SKM-1 (cell line): ENCODE measurements at regions not wholly inside any gene's neighbourhood (a gene's known extent, or its start where the extent isn't known, plus 50 kb on each side); places are given as distances from the start of the nearest gene placed in this dataset.
A peak's percentile ranks its signal among the peaks of the same experiment; 100 is the strongest.

Source experiments
- DNase-seq: peaks from one replicate; lab custom pipeline; 2025; ENCODE audit not compliant: unreplicated experiment; lab: John Stamatoyannopoulos, UW

DNA sequence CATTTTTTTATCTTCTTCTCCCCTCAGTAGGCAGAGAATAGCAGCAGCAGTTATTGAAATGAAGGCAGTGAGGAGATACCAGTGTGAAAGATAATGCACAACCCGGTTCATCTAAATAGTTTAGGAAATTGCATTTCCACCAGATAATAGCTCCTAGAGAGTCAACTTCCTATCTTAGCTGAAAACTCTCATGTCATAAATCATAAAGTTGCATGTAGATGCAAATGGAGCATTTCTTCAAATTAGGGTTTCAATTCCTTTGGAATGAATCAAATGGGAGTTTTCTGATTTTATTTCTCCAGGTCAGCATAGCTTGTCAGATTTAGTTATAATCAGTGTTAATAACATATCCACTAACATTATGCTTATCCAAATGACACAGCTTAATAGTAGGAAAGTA is 335.3 kb downstream of the CNTNAP4 start:
- no peak for DNase-seq

GRCh38 chr16:76614269-76614668 is 337.1 kb downstream of the CNTNAP4 start:
- no peak for DNase-seq

- DNase-seq, result no peak
These were observed 345.7 kb downstream of the CNTNAP4 start for GRCh38 chr16:76622876-76623275.

DNA sequence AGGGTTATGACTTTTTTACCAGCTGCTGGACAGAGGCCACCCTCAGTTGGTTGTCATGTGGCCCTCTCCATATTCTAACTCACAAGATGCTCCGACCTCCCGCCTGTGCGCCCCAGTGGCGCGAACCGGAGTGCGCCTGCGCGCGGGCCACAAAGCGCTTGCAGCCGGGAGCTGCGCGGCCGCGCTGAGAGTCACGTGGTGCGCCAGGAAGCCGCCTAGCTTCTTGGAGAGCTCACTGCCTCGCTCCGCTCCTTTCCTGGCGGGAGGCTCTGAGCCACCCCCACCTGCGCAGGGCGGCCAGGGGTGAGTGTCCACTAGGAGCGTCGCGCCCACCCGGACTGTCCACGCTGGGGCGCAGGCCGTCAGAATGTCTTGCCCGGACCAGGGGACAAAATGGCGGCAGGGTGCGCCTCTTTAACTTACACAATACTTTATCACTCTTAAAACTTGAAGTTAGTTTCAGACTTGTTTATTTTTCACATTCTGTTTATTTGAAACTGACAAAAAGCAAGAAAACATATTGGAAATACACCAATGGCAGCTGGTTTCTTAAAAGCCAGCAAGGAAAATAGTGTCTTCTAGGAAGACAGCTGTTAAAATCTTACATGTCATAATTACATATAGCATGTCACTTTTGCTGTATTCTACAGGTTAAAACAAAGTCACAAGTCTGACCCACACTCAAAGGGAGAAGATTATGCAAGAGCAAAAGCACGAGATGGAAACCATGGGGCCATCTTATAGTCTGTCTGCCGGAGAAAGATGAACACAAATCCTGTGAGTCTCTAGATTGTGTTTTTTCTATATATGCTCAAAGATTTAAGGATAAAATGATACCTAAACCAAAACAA is 357.9 kb downstream of the CNTNAP4 start:
- DNase-seq, result no peak

DNA sequence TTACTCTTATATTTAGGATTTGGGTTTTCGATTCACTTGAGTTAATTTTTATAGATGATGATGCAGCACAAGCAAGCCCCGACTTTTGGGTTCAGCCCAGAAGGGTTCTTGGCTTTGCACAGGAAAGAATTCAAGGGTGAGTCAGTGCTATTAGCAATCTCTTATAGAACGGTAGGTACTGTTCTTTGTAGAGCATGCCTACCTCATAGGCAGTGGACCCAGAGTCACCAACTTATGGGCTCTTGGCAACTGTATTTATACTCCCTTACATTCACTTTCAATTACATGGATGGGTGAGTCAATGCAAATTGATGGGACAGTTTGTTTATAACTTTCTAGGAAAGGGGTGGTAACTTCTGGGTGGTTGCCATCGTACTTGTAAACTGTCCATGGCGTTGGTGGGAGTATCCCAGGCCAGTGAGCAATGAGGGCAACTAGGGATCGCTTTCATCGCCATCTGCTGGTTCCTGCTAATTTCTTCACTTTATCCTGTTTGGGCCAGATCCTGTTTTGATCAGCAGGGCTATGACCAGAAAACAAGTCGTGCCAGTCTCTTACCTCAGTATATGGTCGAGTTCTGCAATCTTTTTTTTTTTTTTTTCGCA is 362.6 kb downstream of the CNTNAP4 start:
- no peak for DNase-seq

DNA sequence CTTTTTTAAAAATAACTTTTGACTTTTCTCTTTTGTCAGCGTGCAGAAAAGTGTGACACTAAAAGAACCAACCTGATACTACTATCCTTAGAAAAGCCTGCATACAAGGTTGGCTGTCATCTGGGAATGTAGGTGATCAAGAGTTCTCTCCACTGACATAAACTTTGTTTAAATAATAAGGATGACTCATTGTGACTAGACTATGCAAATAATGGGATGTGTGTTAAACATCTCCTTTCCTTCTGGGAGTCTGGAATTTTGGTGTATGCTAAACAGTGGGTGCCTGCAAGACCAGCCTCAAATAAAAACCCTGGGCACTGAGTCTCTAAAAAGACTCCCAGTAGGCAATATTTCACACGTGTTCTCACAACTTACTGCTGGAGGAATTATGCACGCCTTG is 373.4 kb downstream of the CNTNAP4 start:
- DNase-seq, result no peak

GRCh38 chr16:76653390-76654026 is 376.3 kb downstream of the CNTNAP4 start:
- DNase-seq, result peak; percentile 29

GRCh38 chr16:76654088-76654820 is 377.1 kb downstream of the CNTNAP4 start:
- DNase-seq, result no peak

- no peak for DNase-seq
These were observed 379.8 kb downstream of the CNTNAP4 start for GRCh38 chr16:76656994-76657393.

DNA sequence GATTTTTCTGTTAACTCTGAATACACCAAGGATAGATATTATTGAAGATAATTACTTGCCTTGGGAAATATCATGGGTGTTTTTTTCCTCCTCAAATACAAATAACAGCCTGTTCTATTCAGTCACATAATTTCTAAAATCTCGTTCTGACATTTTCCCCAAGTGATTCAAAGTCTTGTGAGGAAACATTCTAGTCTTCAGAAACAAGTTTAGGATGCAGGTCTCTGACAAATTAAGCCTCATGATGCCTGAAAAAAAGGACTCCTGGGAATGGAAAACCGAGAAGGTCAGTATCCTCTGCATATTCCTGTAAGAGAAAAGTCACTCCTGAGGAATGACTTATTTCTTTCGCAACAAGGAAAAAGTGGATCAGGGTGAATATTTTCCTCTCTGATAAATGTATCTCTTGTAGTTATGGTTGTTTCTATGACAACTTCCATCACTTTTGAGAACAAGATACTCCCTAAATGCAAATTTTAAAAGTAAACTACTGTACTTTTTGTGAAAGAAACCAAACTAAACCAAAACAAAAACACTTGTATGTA is 384.6 kb downstream of the CNTNAP4 start:
- DNase-seq, result no peak

DNA sequence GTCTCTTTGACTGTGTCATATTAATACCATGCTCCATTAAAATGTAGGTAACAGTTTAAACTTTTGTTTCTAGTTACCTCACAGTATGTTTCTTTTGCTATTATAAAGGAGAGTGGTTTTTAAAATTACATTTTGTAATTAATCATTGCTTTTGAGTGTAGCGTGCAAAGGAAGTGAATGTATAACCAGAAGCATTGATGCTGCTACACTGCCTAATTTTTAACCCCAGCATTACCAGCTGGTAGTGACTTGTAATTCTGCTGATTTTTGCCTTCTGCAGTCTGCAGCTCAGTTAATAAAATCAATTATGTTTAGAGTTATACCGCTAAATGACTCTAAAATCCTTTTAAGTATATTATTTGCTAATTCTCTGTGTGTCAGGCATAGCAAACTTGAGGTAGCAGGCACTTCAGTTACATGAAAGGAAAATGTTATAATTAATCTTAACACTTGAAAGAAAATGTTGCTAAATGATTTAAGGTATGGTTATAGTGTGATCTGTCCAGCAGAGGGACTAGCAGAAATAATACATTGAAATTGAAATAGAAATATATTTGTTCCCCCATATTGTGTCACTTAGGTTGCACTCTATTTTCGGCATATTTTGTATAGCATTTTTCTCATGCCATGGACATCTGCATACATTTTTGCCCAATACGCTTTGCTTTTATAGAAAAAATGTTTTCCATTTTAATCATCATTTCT is 388.5 kb downstream of the CNTNAP4 start:
- DNase-seq, result no peak

GRCh38 chr16:76668207-76668725 is 391.1 kb downstream of the CNTNAP4 start:
- DNase-seq, result no peak

DNA sequence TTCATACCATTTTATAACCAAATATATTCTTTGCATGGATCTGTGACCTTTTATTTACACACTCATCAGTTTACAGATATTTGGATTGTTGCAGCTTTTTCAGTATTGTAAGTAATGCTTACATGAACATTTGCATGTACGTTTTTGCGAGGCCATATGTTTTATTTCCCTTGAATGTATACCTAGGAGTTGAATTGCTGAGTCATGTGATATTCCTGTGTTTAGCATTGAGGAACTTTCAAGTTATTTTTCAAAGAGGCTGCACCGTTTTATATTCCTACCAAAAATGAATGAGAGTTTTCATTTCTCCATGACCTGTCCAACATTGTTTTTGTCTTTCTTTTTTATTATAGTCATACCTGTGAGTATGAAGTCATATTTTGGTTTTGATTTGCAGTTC is 392.1 kb downstream of the CNTNAP4 start:
- no peak for DNase-seq

GRCh38 chr16:76670125-76670857 is 393.1 kb downstream of the CNTNAP4 start:
- DNase-seq, result no peak

DNA sequence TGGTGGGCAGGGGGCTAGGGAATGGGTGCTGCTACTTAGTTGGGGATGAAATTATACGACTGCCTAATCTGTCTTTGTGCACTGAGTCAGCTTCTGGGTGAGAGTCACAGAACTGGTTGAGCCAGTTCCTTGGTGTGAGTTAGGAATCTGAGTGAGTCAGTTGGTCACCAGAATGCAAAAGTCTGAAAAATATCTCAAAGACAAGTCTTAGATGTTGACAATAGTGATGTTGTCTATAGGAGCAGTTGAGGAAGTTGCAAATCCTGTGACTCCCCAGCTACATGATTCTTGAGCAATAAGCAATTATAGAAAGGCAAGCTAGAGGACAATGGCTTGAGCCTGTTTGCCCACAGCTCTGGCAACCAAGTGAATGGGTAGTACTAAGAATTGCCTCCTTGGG is 399.2 kb downstream of the CNTNAP4 start:
- DNase-seq, result no peak

GRCh38 chr16:76681296-76681695 is 404.1 kb downstream of the CNTNAP4 start:
- no peak for DNase-seq

- no peak for DNase-seq
These were observed 405.9 kb downstream of the CNTNAP4 start for GRCh38 chr16:76683051-76683450.

DNA sequence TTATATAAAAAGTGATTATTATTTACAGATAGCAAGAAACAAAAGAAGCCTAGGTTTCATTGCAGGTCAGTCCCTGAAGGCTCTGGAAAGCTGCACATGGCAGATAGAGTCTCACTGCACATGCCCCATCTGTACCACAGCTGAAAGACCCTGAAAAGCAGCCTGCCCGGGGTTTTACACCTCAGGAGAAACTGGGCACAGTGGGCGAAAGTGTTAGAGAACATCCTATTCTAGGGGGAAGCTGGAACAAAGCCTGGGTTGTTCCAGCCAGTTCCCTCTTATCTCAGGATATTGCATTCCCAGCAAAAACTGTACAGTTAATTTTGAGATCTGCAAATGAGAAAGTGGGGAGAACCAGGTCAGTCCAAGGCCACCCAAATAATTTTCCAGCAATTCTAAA is 419.7 kb downstream of the CNTNAP4 start:
- no peak for DNase-seq

DNA sequence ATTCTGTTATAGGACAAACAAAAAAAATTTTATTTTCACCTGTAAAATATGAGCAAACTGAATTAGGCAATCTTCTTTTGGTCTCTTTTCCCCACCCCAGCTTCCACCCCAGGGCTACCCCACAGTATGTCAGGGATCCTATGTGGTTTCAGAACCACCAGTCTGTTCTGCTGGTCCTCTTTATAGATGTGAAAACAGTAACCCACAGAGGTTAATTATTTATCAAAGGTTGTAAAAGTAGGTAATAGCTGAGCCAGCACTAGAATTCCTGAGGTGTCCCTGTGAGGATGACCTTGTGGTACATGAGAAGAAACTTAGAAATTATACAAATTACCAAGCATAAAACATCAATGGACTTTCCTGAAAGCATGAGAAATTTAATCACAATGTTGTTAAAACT is 428.7 kb downstream of the CNTNAP4 start:
- DNase-seq, result no peak

DNA sequence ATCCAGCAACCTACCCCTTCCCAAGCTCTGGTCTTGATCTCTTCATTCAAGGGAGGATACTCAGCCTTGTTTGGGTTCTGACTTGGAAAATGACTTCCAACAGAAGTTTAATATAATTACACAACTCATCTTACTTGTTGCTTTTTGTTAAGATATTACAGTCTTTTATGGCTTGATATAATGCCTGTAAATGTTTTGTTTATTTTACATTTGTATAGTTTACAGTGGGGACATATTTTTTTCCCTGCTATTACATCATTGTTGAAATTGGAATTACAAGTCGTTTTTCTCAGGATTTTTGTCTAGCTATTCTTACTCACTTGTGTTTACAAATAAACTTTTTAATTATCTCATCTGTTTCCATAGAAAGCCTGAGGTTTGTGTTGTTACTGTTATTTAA is 436.0 kb downstream of the CNTNAP4 start:
- no peak for DNase-seq
